ENCODE measurements at regions not wholly inside any gene's neighbourhood (a gene's known extent, or its start where the extent isn't known, plus 50 kb on each side); places are given as distances from the start of the nearest gene placed in this dataset.

DNA sequence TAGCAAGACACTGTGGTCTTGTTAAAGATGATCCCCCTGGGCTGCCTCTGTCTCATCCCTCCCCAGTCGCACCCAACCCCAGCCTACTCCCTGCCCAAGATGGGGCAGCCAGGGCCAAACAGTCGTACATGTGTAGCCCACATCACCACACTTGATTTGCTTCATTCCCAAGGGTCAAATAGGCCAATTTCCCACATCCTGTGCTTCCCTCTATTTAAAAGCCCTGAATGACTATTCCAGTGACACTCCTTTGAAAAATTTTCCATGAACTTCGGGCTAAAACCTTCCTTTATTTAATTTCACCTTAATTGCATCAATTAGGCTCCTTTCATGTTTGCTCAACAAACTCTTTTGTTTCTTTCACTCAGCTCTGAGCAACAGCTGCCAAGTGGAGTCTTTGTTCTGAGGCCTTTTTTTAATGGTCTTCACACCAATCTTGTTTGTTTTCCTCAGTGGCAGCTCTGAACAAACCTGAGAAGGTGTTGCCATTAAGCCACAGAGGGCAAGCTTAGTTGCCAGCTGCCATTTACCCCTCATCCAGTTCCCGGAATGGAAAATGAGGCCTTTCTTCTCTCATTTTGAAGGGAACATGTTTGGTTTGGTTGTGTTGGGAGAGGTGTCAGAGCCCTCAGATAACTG is 126.9 kb downstream of the APIP start:
- Mint-ChIP-seq H3K9me3 (peaks cover 4 to 12% (median 8%) of the 10 kb centered on the region in 7 donors), H3K27me3 (ENCODE audit: low read depth in 3 of 3) (peaks cover 0 to 3% (median 0%) of the 10 kb centered on the region in 3 donors), H3K27ac (no peak overlapping the region), H3K4me1 (peaks cover 7% of the 10 kb centered on the region), H3K4me3 (no peak overlapping the region), H3K36me3 (peaks cover 0 to 4% of the 10 kb centered on the region in 2 donors)
- H3K27ac ChIP-seq (ENCODE audit: low read depth in 1 of 2, low read length in 2 of 2), result no peak overlapping the region
- H3K27me3 ChIP-seq (ENCODE audit: control insufficient read depth in 2 of 2, insufficient read depth in 2 of 2, low read length in 2 of 2), result no peaks in the 10 kb centered on the region
- WGBS (ENCODE audit: insufficient coverage), result 98% methylated on average over 3 of the region's 4 CpGs
- H3K4me1 ChIP-seq (ENCODE audit: control insufficient read depth in 1 of 2, insufficient read depth in 2 of 2, low read length in 2 of 2), result no peaks in the 10 kb centered on the region
- TF ChIP-seq, protein P1, sequence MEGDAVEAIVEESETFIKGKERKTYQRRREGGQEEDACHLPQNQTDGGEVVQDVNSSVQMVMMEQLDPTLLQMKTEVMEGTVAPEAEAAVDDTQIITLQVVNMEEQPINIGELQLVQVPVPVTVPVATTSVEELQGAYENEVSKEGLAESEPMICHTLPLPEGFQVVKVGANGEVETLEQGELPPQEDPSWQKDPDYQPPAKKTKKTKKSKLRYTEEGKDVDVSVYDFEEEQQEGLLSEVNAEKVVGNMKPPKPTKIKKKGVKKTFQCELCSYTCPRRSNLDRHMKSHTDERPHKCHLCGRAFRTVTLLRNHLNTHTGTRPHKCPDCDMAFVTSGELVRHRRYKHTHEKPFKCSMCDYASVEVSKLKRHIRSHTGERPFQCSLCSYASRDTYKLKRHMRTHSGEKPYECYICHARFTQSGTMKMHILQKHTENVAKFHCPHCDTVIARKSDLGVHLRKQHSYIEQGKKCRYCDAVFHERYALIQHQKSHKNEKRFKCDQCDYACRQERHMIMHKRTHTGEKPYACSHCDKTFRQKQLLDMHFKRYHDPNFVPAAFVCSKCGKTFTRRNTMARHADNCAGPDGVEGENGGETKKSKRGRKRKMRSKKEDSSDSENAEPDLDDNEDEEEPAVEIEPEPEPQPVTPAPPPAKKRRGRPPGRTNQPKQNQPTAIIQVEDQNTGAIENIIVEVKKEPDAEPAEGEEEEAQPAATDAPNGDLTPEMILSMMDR (IDR thresholded peaks at IDR 0.05), result no peak
- no peak overlapping the region for H3K9ac ChIP-seq (ENCODE audit: insufficient read depth, low read length, poor library complexity, severe bottlenecking)
- no peak overlapping the region for H3K4me2 ChIP-seq (replicated peaks; ENCODE audit: extremely low read depth, low read length, poor library complexity, severe bottlenecking)
- no peak overlapping the region for H3K4me3 ChIP-seq (replicated peaks in 1 of 3; ENCODE audit: low read depth in 2 of 3, low read length in 3 of 3)
- no peak for DNase-seq
- H3K36me3 ChIP-seq (replicated peaks in 1 of 2; ENCODE audit: control insufficient read depth in 1 of 2, insufficient read depth in 2 of 2, low read length in 2 of 2), result no peaks in the 10 kb centered on the region
- intact Hi-C loops (cut with micrococcal nuclease), result no loop called here
- H3K9me3 ChIP-seq (replicated peaks in 1 of 2; ENCODE audit: control insufficient read depth in 1 of 2, insufficient read depth in 1 of 2, low read length in 2 of 2), result peaks cover 0 to 8% of the 10 kb centered on the region in 2 donors
- no peaks in the 10 kb centered on the region for H3K79me2 ChIP-seq (ENCODE audit: insufficient read depth, low read length)
- no peak overlapping the region for H2AFZ ChIP-seq (ENCODE audit: insufficient read depth, low read depth, low read length, poor library complexity, severe bottlenecking)
- H4K20me1 ChIP-seq (ENCODE audit: insufficient read depth, low read length), result no peaks in the 10 kb centered on the region

GRCh38 chr11:34788642-34789041 is 127.5 kb downstream of the APIP start:
- DNase-seq, result no peak
- Mint-ChIP-seq H3K9me3 (peaks cover 3 to 14% (median 8%) of the 10 kb centered on the region in 7 donors), H3K27me3 (ENCODE audit: low read depth in 3 of 3) (peaks cover 0 to 3% (median 0%) of the 10 kb centered on the region in 3 donors), H3K4me3 (no peak overlapping the region), H3K4me1 (peaks cover 7% of the 10 kb centered on the region), H3K27ac (no peak overlapping the region), H3K36me3 (peaks cover 0 to 4% of the 10 kb centered on the region in 2 donors)
- no peaks in the 10 kb centered on the region for H4K20me1 ChIP-seq (ENCODE audit: insufficient read depth, low read length)
- H3K9ac ChIP-seq (ENCODE audit: insufficient read depth, low read length, poor library complexity, severe bottlenecking), result no peak overlapping the region
- TF ChIP-seq, protein P1 (IDR thresholded peaks at IDR 0.05), result no peak
- WGBS (ENCODE audit: insufficient coverage), result 100% methylated on average over 1 of the region's 2 CpGs
- no peaks in the 10 kb centered on the region for H3K79me2 ChIP-seq (ENCODE audit: insufficient read depth, low read length)
- H3K36me3 ChIP-seq (replicated peaks in 1 of 2; ENCODE audit: control insufficient read depth in 1 of 2, insufficient read depth in 2 of 2, low read length in 2 of 2), result no peaks in the 10 kb centered on the region
- no peak overlapping the region for H2AFZ ChIP-seq (ENCODE audit: insufficient read depth, low read depth, low read length, poor library complexity, severe bottlenecking)
- intact Hi-C loops (cut with micrococcal nuclease), result no loop called here
- no peaks in the 10 kb centered on the region for H3K4me1 ChIP-seq (ENCODE audit: control insufficient read depth in 1 of 2, insufficient read depth in 2 of 2, low read length in 2 of 2)
- H3K4me2 ChIP-seq (replicated peaks; ENCODE audit: extremely low read depth, low read length, poor library complexity, severe bottlenecking), result no peak overlapping the region
- no peak overlapping the region for H3K27ac ChIP-seq (ENCODE audit: low read depth in 1 of 2, low read length in 2 of 2)
- H3K4me3 ChIP-seq (replicated peaks in 1 of 3; ENCODE audit: low read depth in 2 of 3, low read length in 3 of 3), result no peak overlapping the region
- no peaks in the 10 kb centered on the region for H3K27me3 ChIP-seq (ENCODE audit: control insufficient read depth in 2 of 2, insufficient read depth in 2 of 2, low read length in 2 of 2)
- peaks cover 0 to 8% of the 10 kb centered on the region in 2 donors for H3K9me3 ChIP-seq (replicated peaks in 1 of 2; ENCODE audit: control insufficient read depth in 1 of 2, insufficient read depth in 1 of 2, low read length in 2 of 2)
